Caki2 (cell line): ENCODE measurements at regions not wholly inside any gene's neighbourhood (a gene's known extent, or its start where the extent isn't known, plus 50 kb on each side); places are given as distances from the start of the nearest gene placed in this dataset.

ENCODE experiments used
- DNase-seq: peaks from one replicate; pipeline ENCODE4 v3.0.0-alpha.2; 2015; ENCODE audit warnings: low read depth
- in situ Hi-C: cut with HindIII; loops from 2 replicates; pipeline ENCODE4 v1.10.0; 2016; ENCODE audit warnings: low sequenced_read_pairs, low pct_unique_long_range_greater_than_20kb, mixed read lengths

DNA sequence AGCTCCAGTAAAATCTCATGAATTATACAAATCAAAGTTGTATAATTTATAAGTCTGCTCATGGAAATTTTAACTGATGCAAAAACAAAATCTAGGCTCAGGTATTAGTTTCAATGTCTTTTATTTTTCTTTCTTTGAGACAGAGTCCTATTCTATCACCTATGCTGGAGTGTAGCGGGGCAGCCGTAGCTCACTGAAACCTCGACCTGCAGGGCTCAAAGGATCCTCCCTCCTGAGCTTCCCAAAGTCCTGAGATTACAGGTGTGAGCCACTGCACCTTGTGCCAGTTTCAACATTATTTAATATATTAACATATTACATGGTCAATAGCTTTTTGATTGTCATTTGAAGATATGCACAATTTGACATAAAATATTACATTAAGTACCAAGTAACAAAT is 678.7 kb downstream of the ARAP2 start:
- in situ Hi-C loops: no loop called here
- no peak for DNase-seq

DNA sequence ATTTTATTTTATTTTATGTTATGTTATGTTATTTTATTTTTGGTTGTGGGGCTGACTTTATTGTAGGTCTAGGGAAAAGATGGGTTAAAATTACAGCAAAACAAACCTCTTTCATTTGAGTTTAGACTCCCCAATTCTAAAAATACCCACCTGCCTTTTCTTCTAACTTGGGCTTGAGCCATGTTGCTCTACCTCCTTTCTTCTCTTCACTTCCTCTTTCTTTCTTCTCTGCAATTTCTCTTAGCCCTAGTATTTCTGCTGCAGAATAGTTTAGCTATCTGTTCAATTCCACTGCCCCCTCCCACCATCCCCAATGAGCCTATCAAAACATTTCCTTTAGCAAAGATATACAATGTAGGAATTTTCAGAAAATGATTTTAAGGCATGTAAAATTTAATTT is 653.3 kb downstream of the ARAP2 start:
- in situ Hi-C loops: no loop called here
- no peak for DNase-seq

DNA sequence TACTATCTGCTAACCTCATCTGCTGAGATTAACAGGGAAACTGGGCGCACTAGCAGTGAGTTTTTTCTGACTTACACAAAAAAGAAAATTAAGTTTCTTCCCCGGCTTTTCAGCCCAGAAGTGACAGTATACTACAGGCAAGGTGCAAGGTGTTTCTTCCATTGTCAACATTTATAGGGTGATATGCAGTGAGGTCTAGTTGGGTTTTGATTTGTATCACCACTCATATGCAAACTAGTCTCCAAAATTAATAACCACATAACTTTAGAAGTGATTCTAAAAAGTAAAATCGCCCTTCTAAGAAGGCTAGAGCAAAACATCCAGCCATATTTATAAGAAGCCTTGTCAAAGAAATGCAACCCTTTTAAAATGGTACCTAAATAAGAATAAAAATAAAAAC is 640.1 kb downstream of the ARAP2 start:
- no peak for DNase-seq
- in situ Hi-C loops: no loop called here

DNA sequence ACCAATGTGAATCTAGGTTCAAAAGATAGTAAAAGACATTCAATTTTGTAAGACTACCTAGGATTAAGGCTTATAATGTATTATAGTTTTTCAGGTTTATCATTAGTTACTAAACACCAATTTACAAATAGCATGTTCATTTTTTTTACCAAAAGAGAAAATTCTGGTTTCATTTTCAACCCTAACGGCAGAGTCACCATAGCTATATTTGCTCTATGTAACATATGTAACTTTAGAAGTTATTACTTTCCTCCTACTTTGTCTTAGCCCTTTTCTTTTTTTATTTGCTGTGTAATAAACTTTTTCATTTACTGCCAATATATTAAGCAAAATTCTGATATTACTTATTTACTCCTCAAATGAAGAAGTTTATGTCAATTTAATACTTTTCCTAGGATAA is 639.6 kb downstream of the ARAP2 start:
- DNase-seq: no peak
- in situ Hi-C loops: no loop called here

DNA sequence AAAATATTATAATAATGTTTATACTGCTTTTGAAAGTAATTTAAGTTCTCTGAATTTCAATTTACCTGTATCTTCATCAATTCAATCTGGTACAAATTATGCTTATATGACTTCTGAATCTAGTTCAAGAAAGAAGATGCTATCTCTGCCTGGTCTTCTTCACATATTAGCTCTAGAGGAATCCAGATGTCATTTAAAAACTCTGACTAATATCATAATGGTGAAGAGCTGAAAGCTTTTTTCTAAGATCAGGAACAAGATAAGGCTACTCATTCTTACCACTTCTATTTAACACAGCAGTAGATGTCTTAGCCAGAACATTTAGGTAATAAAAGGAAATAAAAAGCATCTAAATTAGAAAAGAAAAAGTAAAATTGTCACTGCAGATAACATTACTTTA is 636.1 kb downstream of the ARAP2 start:
- in situ Hi-C loops: no loop called here
- no peak for DNase-seq

DNA sequence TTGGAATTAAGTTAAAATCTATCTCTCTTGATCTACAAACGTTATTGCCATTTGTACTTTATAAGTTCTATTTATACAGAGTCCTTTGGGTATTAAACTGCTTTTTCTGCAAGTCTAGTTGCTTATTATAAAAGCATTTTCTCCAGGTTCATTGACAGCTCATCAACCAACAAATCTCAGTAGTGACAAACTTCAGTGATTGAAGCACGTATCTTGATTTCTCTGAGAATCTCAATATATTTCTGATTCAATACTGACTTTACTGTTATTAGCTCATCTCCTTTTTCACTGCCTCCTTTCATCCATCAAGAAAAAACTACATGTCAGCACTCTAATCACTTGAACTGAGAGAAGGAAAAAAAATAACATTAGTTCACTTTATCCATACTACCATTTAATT is 630.2 kb downstream of the ARAP2 start:
- DNase-seq: no peak
- in situ Hi-C loops: no loop called here

DNA sequence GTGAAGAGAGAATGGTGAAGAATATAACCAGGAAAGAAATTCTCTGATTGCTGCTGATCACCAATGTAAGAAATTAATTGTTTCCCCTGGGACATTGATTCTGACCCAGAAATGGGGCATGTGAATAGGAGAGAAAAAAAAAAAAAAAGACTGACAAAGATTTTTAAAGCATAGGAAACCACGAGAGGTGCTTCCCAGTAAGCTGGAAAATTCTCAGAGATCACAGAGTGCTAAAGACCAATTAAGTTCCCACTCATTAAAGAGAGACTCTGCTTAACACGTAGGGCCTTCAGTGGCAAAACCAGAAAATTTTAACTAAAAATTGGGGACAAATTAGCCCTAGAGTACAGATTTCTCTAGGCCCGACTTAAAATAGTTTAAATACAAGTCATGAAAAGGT is 604.4 kb downstream of the ARAP2 start:
- DNase-seq: no peak
- in situ Hi-C loops: no loop called here

DNA sequence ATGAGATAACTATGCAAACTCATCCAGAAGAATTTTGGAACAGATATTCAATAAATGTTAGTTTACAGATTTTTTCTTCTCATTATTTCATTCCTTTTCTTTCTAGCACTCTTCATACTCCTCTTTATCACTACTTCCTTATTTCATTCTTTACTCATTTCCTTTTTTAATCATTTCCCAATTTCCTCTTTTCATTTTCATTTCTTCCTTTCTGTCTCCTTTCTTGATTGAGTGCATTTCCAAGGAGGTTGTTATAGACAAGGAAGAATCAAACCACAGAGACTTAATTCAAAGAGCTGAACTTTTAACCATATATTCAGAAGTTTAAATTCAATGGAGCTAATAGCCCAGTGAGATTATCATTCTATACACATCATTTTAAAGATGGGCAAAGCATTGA is 600.7 kb downstream of the ARAP2 start:
- in situ Hi-C loops: no loop called here
- DNase-seq: no peak

DNA sequence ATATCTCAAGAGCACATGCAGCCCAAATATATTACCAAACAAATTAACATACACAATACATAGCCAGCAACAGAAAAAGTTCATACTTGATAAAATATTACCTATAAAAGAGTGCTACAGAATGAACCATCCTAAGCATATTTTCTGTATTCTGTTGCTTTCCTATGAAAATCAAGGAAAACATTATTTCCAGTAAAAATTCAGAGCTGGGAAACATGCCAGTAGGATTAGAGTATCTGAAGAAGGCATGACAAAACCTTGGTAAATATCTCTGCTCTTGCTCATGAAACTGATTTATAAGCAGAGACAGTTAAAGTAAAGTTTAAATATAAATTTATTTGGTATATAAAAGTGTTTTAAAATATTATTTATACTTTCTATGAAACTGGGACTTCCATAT is 599.7 kb downstream of the ARAP2 start:
- no peak for DNase-seq
- in situ Hi-C loops: no loop called here

DNA sequence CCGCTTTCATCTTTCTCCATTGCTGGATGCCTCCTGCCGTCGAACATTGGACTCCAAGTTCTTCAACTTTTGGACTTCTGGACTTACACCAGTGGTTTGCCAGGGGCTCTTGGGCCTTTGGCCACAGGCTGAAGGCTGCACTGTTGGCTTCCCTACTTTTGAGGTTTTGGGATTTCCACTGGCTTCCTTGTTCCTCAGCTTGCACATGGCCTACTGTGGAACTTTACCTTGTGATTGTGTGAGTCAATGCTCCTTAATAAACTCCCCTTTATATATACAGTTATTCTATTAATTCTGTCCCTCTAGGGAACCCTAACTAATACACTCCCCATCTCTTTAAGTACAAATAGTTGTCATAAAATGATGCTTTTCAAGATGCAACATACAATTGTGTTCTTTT is 595.3 kb downstream of the ARAP2 start:
- in situ Hi-C loops: no loop called here
- no peak for DNase-seq

DNA sequence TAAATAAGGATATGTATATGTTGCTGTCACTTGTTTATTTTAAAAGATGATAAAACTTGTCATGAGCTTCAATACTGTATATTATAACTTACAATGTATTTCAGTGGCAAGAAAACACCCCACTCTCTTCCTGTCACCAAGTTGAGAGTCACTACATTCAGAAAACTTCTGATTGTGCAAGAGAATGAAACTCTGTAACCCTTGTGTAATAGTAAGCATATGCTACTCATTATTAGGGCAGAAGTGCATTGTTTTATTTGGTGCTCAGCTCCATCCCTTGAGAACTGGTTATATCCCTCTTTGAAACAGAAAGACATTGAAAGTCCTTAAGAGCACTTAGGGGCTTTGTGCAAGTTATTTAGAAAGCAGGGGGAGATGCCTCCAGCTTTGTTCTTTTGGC is 594.5 kb downstream of the ARAP2 start:
- in situ Hi-C loops: no loop called here
- DNase-seq: no peak

DNA sequence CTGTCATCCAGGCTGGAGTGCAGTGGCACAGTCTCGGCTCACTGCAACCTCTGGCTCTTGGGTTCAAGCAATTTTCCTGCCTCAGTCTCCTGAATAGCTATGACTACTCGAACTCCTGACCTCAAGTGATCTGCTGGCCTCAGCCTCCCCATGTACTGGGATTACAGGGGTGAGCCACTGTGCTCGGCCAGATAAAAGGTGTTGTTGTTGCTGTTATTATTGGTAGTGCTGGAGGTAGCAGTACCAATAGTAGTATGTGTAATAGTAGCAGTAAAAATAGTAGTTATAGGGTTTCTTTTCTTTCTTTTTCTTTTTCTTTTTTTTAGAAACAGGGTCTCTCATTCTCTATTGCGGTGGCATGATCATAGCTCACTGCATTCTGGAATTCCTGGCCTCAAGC is 592.1 kb downstream of the ARAP2 start:
- in situ Hi-C loops: no loop called here

DNA sequence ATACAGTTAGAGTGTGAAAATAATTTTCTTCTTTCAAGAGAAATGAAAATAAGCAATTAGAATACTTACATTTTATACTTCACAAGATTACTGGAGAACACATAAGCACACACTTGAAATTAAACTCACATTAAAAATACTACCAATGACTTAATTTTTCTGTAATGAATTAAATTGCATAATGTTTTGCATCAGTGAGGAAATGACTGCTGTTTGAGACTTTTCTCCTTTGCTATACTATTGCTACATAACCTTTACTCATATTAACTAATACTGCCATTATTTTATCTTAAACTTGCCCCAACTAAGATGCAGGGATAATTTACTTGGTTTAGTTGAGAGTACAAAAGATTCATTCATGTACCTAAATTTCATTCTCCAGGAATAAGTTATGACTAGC is 590.9 kb downstream of the ARAP2 start:
- no peak for DNase-seq
- in situ Hi-C loops: no loop called here

More for the DNA sequence above, 592.1 kb downstream of the ARAP2 start:
- no peak for DNase-seq

DNA sequence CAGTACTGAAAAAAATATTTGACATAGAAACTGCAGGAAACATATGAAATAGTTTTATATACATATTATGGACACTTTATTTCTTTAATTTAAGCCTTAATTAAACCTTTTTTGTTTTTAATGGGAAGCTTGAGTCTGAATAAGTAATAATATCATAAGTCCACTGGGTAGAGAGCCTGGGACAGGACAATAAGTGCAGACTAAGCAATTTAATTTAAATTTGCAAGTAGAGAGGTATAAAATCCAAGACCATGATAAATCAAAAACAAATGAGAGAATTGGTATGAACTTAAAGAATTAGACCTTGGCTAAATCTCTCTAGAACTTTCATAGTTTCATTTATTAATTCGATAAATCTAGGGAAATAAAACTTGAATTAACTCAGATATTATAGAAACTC is 571.2 kb downstream of the ARAP2 start:
- no peak for DNase-seq
- in situ Hi-C loops: no loop called here

DNA sequence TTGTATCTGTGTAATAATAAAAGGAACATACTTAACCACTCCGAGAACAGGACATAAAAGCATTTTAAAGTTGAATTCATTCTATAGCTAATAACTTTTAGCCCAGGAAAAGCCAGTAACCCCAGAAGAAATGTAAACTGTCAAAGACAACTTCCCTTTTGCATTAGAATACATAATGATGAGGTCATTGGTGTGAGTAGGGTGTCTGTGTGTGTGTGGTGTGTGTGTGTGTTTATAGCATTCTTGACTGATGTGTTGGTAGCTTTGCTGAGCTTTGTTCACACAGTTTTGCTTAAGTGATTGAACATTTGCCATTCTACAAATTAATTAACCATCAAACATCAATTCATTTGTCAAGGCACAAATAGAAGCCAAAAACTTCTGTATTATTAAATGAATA is 559.6 kb downstream of the ARAP2 start:
- in situ Hi-C loops: no loop called here

DNA sequence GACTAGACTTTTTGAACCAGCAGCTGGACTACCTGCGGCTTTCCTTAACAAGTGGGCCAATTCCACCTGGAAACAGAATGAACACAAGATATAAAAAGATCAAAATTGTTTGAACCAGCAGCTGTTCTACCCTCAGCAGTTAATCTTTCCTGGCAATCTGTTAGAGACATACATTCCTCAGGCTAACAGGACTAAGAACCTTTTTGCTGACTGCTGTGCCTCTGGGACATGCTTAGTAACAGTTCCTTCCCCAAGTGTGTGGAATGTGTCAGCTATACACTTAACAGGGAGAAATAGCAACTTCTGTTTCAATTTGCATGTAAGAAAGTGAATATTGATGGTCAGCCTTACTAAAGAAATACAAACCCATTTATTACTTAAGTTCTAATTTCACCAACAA is 554.4 kb downstream of the ARAP2 start:
- in situ Hi-C loops: no loop called here
- no peak for DNase-seq

More for the DNA sequence above, 559.6 kb downstream of the ARAP2 start:
- DNase-seq: no peak

DNA sequence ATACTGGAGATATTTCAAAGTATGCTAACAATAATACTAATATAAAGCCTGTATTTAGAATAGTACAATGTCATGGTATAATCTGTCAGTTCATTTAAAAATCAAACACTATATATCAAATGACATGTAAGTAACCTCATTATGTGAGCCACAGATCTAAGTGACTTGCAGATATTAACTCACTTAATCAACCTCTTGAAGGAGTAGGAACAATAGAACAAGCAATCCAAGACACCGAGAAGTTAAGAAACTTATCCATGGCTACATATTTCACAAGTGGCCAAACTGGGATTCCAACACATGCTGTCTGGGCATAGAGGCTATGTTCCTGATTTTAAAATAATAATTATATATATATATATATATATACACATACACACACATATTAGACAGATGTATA is 554.0 kb downstream of the ARAP2 start:
- in situ Hi-C loops: no loop called here
- no peak for DNase-seq

DNA sequence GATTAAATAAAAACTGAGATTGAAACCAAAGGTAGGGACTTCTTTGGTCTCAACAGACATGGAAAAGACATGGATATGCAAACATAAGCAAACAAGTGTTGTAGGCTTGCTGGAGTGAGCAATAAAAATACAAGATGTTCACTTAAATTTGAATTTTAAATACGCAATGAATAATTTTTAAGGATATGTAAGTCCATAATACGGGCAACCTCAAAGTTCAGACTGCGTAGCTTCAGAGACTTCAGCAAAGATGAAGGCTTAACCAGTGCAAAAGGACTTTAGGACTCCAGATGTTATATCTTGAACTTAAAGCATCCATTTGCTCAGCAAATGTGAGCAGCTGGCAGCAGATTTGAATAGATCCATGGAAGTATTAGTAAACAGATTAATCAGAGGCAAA is 549.3 kb downstream of the ARAP2 start:
- no peak for DNase-seq

DNA sequence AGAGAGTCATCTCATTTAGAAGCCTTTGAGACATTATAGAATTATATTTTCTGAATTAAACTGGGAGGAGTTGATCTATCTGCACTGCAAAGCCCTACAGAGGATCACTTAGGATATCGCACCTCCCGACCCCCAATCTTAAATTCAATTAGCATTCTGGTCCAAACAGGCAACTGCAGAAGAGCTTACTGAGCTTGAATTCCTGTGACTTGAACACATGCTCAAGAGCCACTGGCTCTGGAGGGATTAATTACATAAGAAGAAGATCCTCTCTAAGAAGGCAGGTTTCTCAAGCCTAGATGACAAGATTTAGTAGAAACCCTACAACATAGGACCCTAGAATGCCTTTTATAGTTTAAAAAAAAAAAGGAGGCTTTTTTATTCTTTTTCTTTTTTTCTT is 548.9 kb downstream of the ARAP2 start:
- no peak for DNase-seq
- in situ Hi-C loops: no loop called here

More for the DNA sequence above, 549.3 kb downstream of the ARAP2 start:
- in situ Hi-C loops: no loop called here

DNA sequence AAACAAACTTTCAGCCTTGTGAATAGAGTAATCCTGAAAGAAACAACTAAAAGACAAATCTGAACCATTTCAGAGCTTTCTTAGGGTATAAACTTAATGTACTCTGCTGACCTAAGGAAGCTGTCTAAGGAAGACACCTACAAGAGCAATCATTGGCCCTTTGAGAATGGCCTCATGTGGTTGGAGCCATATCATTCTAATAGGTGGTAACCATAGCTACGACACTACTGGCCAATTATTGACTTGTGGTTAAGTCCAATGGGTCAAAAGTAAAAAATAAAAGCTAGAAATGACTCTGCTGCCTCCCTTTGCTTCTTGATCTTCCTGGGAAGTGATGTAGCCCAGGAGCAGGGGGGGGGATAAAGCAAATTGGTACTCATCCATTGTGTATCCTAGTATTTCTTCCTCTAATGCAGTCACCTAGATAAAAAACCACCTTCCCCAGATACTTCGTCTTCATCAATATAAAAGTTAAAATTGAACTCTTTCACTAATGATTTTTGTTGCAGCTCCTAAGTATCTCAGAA is 547.0 kb downstream of the ARAP2 start:
- in situ Hi-C loops: no loop called here
- DNase-seq: peak; percentile 36

DNA sequence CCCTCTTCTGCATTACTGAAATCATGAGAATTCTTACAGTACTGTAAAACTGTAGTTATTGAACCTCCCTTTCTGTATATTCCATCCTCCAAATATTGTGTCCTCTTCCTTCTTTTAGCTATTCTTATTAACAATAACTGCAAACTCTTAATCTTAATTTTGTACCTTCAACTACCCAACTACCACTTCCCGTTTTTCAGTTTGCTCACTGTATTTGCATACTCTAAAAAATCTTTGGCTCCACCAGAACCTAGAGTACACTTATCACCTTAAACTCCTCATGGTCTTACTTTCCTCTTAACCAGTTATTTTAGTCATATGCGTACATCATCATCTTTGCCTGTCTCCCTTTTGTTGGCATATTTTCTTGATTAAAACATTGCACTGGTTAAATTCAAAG is 543.7 kb downstream of the ARAP2 start:
- in situ Hi-C loops: no loop called here
- no peak for DNase-seq
